Loucy (cell line): ENCODE measurements at regions not wholly inside any gene's neighbourhood (a gene's known extent, or its start where the extent isn't known, plus 50 kb on each side); places are given as distances from the start of the nearest gene placed in this dataset.

Source experiments
- H2AFZ ChIP-seq: fragments of 200-600 bp; sonication (generic); 2 replicates; pipeline ENCODE4 v1.6.0; 2016; ENCODE audit warnings: antibody characterized with exemption, mild to moderate bottlenecking, low read length, moderate library complexity
- H3F3A ChIP-seq: fragments of 200-600 bp; 2 replicates; pipeline ENCODE4 v1.6.0; 2016; ENCODE audit warnings: antibody characterized with exemption, low read depth, mild to moderate bottlenecking
- H3K27me3 ChIP-seq: fragments of 200-600 bp; sonication (generic); 2 replicates; pipeline ENCODE4 v1.6.1; 2014; ENCODE audit warnings: low read length, mild to moderate bottlenecking; ENCODE audit not compliant: insufficient read depth, poor library complexity, severe bottlenecking
- H3K36me3 ChIP-seq: fragments of 200-600 bp; sonication (generic); 2 replicates; pipeline ENCODE4 v1.6.1; 2016; ENCODE audit warnings: low read length; ENCODE audit not compliant: insufficient read depth
- H3K4me1 ChIP-seq: fragments of 200-600 bp; sonication (generic); 2 replicates; pipeline ENCODE4 v1.5.1; 2014; ENCODE audit warnings: low read length, mild to moderate bottlenecking; ENCODE audit not compliant: insufficient read depth, poor library complexity, severe bottlenecking
- H3K4me2 ChIP-seq: fragments of 200-600 bp; sonication (generic); 2 replicates; pipeline ENCODE4 v1.6.0; 2014; ENCODE audit warnings: antibody characterized with exemption, low read length, low read depth, mild to moderate bottlenecking; ENCODE audit not compliant: poor library complexity, severe bottlenecking
- H3K4me3 ChIP-seq: fragments of 200-600 bp; sonication (generic); 2 replicates; pipeline ENCODE4 v1.5.1; 2014; ENCODE audit warnings: low read length, mild to moderate bottlenecking, mixed read lengths; ENCODE audit not compliant: poor library complexity, severe bottlenecking
- H3K79me2 ChIP-seq: fragments of 200-600 bp; sonication (generic); 2 replicates; pipeline ENCODE4 v1.6.1; 2014; ENCODE audit warnings: low read length; ENCODE audit not compliant: insufficient read depth
- H3K9ac ChIP-seq: fragments of 200-600 bp; sonication (generic); 2 replicates; pipeline ENCODE4 v1.6.0; 2014; ENCODE audit warnings: mild to moderate bottlenecking, low read depth, low read length, moderate library complexity; ENCODE audit not compliant: poor library complexity, severe bottlenecking
- H3K9me2 ChIP-seq: fragments of 200-600 bp; sonication (generic); replicated peaks from 2 replicates; pipeline ENCODE4 v1.6.1; 2016; ENCODE audit warnings: low read depth, low read length, mixed read lengths
- H3K9me3 ChIP-seq: fragments of 200-600 bp; sonication (generic); 2 replicates; pipeline ENCODE4 v1.6.1; 2014; ENCODE audit warnings: mild to moderate bottlenecking, antibody characterized with exemption, low read length, low read depth; ENCODE audit not compliant: insufficient read depth
- H4K20me1 ChIP-seq: fragments of 200-600 bp; sonication (generic); 2 replicates; pipeline ENCODE4 v1.6.0; 2014; ENCODE audit warnings: antibody characterized with exemption, low read length, mild to moderate bottlenecking; ENCODE audit not compliant: insufficient read depth, poor library complexity, severe bottlenecking
- EZH2phosphoT487 ChIP-seq: fragments of 200-600 bp; IDR thresholded peaks from 2 replicates; pipeline ENCODE4 v1.6.1; 2018; ENCODE audit warnings: antibody characterized with exemption, mild to moderate bottlenecking, moderate library complexity, borderline replicate concordance
- TF ChIP-seq, protein P1 (sequence below): fragments of 200-600 bp; sonication (generic); conservative IDR thresholded peaks from 2 replicates; pipeline ENCODE4 v1.5.1; 2014; ENCODE audit warnings: mild to moderate bottlenecking, antibody characterized with exemption, low read length

DNA sequence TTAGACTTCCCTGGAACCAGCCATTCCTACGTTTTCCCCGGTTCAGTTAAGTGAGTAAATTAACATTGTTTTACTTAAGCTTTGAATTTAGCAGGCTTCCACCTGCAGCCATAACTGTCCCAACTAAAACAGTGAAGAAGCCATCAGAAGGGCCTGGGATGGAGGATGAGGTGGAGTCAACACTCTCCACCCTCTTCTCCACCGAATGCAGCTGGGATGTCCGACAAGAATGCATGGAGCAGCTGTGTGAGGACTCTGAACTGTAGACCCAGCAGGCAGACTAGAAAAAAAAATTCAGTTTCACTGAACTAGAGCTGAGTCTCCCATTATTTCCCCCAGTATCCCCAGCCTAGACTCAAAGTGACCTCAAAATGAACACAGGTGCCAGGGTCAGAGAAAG is 114.8 kb downstream of the C16orf95 start:
- Histone ChIP-seq H3F3A (no peaks in the 10 kb centered on the region), H3K9me2 (no peaks in the 10 kb centered on the region), H3K9ac (no peak overlapping the region), H4K20me1 (no peaks in the 10 kb centered on the region), H3K4me2 (no peak overlapping the region), H3K27me3 (no peaks in the 10 kb centered on the region), H3K36me3 (no peaks in the 10 kb centered on the region), H3K4me1 (peaks cover 22% of the 10 kb centered on the region), H3K9me3 (no peaks in the 10 kb centered on the region), H3K79me2 (no peaks in the 10 kb centered on the region), H3K4me3 (no peak overlapping the region), H2AFZ (no peak overlapping the region)
- TF ChIP-seq, protein P1, sequence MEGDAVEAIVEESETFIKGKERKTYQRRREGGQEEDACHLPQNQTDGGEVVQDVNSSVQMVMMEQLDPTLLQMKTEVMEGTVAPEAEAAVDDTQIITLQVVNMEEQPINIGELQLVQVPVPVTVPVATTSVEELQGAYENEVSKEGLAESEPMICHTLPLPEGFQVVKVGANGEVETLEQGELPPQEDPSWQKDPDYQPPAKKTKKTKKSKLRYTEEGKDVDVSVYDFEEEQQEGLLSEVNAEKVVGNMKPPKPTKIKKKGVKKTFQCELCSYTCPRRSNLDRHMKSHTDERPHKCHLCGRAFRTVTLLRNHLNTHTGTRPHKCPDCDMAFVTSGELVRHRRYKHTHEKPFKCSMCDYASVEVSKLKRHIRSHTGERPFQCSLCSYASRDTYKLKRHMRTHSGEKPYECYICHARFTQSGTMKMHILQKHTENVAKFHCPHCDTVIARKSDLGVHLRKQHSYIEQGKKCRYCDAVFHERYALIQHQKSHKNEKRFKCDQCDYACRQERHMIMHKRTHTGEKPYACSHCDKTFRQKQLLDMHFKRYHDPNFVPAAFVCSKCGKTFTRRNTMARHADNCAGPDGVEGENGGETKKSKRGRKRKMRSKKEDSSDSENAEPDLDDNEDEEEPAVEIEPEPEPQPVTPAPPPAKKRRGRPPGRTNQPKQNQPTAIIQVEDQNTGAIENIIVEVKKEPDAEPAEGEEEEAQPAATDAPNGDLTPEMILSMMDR, result no peak
- no peak for TF ChIP-seq EZH2phosphoT487

DNA sequence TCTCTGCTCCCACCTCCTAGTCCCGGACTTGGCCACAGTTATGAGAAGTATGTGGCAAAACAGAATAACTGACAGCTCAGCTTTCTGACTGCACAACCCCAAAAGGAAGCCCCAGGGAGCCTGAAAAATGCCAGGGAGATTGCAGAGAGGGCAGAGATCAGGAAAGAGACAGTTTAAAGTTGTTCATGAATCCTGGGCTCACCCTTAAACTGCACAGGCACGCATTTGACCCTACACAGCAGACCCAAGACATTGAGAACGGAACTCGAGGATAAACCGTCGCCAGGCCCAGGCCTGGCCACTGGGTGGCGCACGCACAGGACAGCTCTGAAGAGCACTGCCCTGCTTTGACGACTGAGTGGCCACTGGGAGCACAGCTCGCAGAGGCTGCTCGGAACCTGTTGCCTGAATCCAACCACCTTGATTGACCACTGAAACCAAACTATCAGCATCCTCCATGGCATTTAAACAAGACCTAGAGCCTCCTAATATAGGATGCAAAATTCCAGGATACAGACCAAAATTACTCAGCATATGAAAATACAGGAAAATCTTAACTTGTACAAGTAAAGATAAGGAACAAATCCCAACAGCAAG is 114.0 kb downstream of the C16orf95 start:
- Histone ChIP-seq H3K27me3 (no peaks in the 10 kb centered on the region), H3K9ac (no peak overlapping the region), H3K4me3 (no peak overlapping the region), H3K4me2 (no peak overlapping the region), H3K4me1 (peaks cover 22% of the 10 kb centered on the region), H3K9me2 (no peaks in the 10 kb centered on the region), H3K36me3 (no peaks in the 10 kb centered on the region), H4K20me1 (no peaks in the 10 kb centered on the region), H3K79me2 (no peaks in the 10 kb centered on the region), H2AFZ (no peak overlapping the region), H3F3A (no peaks in the 10 kb centered on the region), H3K9me3 (no peaks in the 10 kb centered on the region)
- TF ChIP-seq, protein P1, result peak; percentile 97
- no peak for TF ChIP-seq EZH2phosphoT487

DNA sequence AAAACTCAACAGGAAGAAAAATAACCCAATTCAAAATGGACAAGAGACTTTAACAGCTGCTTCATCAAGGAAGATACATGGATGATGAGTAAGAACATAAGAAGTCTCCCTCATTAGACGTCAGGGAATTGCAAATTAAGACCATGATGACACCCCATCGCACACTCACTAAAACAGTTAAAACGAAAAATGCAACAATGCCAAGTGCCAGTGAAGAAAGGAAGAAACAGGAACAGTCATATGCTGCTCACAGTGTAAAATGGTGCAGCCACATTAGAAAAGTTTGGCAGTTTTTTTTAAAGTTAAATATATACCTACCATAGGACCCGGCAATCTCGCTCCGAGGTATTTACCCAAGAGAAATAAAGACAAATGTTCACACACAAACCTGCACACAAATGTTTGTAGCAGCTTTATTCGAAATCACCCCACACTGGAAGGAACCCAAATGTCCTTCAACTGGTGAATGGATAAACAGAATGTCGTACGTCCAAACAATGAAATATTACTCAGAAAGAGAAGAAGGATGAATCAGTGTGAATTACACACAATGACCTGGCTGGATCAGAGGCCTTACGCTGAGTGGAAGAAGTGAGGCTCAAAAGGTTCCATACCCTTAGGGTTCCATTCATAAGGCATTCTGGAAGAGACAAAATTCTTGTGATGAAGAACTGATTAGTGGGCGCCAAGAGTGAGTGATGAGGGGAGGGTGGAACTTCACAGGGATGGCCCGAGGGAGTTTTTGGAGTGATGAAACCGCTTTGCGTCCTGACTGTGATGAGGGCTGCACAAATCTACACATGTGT is 110.3 kb downstream of the C16orf95 start:
- no peak overlapping the region for H3K4me3 ChIP-seq

More for the DNA sequence above, 110.3 kb downstream of the C16orf95 start:
- Histone ChIP-seq H4K20me1 (no peaks in the 10 kb centered on the region), H3K27me3 (no peaks in the 10 kb centered on the region), H3K9me3 (no peaks in the 10 kb centered on the region), H3K4me2 (no peak overlapping the region), H3K9me2 (no peaks in the 10 kb centered on the region), H3K36me3 (no peaks in the 10 kb centered on the region), H3K9ac (no peak overlapping the region), H3K79me2 (no peaks in the 10 kb centered on the region), H2AFZ (no peak overlapping the region), H3K4me1 (peaks cover 12% of the 10 kb centered on the region), H3F3A (no peaks in the 10 kb centered on the region)
- TF ChIP-seq, protein P1, result no peak
- no peak for TF ChIP-seq EZH2phosphoT487
